GOT3 (cell line): ENCODE measurements at regions not wholly inside any gene's neighbourhood (a gene's known extent, or its start where the extent isn't known, plus 50 kb on each side); places are given as distances from the start of the nearest gene placed in this dataset.

ENCODE experiments used
- DNase-seq: peaks from one replicate; lab custom pipeline; 2025; ENCODE audit warnings: mixed read lengths; lab: John Stamatoyannopoulos, UW

DNA sequence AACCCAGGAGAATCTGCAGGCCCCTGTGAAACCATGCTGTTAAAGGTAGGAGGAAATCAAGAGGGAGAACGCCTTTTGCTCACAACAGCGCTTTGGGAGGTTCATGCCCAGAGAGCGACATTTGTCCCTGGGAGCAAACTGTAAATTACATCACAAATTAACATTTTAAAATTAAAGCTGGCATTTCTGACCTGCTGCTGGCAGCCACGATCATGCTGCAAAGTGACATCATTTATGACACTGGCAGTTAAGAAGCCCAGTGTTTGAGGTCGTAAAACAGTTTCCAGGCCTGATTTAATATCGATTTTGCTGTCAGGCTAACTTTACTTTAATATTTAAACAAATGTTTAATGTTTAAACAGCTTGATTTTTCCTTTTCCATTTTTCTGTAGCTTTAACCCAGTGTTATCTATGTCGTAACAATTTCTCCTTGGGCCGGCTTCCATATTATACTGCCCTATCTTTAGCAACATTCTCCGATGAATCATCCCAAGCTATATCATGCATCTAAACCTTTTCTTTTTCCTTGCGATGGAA is 86.5 kb upstream of the NPVF start:
- DNase-seq, result no peak

DNA sequence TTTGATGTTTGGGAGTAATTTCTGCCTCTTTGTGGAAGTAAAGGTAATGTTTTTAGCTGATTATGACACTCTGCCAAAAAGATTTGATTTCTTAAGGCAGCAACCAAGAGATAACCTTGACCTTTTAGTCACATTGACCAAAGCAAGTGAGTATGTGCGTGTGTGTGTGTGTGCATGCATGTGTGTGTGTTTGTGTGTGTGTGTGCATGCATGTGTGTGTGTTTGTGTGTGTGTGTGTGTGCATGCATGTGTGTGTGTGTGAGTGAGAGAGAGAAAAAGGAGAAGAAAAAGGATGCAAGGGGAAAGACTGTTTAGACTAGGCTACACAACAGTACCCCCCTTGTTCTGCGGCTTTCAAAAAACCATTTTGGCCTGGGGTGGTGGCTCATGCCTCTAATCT is 88.1 kb upstream of the NPVF start:
- DNase-seq, result no peak

DNA sequence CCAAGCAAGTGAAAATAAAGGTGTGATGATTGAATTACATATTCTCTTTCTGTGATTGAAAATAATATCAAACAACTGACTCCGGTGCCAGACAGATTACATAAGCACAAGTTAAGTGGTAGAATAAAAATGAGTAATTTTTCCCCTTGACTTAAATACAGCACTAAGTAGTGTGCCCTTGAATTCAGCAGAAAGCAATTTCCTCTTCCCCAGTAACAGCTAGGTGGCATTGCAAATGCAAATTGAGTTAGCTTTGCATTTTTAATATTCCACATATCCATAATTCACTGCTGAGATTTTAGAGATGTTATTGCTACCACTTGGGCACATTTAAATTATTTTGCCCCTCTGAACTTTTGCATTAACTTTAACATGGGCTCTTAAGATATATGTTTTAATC is 89.8 kb upstream of the NPVF start:
- no peak for DNase-seq

DNA sequence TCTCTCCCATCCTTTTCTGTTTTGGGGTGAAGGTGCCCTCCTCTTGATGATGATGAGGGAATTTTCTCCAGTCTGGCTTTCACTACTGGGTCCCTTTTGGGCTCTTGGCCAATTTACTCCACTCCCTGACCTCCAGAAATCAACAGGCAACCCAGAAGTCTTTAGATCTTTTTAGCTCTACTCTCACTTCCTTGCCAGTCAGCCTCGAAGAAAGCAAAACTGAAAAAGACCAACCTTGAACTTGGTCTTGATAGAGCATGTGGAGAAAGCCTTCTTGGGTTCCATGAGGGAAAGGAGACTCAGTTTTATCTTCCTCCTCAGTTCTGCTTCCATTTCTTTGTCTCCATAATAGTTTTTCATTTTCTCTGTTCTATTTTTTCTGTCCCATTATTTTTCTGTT is 91.4 kb upstream of the NPVF start:
- DNase-seq, result no peak

DNA sequence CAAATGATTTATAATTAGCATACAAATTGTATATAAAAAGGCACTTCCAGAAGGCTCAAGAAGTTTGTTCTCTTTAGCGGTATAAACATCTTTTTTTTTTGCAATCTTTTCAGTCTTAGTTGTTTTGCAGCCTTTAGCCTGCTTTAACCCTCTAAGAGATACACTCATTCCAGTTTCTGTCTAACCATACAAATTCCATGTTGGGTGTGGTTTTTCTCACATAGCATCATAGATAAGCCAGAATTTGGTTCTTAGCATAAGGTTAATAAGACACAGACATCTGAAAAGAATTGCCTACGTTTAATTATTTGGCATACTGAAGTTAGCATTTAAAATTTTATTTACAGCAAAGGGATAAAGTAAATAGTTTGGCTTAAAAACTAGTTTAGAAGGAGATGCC is 92.5 kb upstream of the NPVF start:
- no peak for DNase-seq

DNA sequence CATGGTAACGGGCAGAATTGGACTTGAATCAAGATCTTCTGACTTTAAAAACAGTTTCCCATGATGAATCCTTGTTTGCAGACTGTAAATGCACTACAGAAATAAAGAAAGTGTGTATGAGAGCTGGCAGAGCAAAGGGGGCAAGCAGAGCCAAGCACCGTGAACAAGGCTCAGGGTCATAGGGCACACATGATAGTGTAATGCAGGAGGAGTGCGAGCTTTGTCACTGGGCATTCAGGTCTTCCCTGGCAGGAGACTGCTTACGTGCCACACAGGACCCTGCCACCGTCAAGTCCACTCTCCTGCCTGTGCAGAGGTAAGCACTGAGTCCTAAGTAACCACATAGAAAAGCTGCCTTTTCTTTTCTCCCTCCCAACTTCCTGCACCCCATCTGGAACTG is 93.1 kb upstream of the NPVF start:
- no peak for DNase-seq

DNA sequence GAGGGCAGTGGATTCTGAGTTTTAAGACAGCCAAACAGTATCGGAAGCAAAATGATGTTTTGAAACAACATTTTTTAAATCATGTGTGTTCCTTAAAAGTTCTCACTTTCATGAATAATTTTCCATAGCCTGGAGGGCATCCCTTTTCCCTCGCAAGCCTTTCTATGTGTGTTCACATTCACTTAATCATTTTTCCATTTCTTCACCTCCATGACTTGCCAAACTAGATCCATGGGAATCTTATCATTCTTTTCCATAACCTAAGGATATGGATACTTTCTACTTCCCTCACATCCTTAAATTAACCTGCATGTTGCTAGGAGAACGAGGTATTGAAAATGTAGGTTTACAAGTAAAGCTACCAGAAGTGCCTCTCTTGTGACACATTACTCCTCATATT is 94.2 kb upstream of the NPVF start:
- no peak for DNase-seq

DNA sequence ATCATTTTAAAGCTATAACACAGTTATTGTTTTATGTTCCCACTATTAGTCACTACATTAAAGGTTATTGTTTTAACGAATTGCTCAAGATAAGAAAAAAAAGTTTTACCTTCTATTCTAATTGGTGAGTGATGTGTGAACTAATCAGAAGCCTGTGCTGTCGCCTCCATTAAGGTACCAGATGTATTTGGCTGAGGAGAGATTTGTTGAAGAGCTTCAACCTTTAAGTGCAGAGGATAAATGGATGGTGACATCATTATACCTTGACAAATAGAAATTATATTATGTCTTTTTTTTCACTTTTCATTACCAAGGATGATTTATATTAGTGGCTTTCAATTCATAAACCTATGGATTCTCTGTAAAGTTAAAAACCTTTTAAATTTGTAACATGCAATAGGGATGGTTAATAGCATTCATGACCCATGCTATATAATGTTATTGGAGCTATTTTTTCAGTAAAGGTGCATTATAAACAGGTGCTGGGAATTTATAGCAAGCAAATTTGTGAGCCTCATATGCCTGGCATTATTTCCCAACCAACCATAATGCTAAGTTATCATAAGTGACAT is 97.0 kb upstream of the NPVF start:
- no peak for DNase-seq

DNA sequence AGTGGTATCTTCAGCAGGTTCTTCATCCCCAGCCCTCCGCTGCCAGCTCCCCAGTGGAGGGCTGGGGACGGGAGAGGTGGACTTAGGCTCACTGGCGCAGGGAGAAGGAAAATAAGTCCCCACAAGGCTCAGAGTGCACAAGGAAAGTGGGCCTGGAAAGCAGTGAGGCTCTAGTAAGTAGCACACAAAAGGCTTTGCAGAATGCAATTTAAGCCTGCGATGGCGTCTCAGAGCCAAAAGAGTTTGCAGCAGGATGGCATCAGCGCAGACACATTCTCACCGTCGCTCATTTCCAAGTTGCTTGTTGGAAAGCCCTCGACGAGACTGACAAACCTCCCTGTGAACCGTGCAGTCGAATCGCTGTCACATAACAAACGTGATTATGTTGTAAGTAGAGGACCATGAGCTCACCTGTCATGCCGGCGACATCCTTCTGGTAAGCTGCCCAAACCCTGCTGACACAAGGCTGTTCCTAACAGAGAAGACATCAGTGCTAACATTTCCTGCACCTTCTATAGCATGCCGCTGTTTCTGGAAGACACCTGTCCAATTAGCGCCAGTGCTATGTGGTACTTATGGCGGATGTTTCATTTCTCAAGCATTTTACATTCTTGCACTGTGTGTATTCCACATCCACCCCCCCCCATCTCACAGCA is 98.3 kb upstream of the NPVF start:
- no peak for DNase-seq

DNA sequence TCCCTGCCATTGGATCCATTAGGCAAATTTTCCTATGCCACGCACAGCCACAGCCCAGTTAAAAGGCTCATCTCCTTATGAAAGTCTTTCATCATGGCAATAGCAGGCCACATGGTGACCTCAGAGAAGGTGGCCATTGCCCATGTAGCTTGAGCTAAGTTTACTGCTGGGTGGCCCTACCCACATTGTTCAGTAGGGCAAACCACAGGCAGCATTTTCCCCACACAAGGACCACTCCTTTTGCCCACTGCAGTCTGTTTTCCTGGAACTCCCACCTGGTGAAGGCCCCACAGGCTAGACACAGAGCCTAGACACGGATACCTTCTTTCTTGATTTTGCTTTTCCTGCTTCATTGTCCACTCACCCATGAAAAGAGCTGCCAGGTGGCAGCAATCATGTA is 101.5 kb upstream of the NPVF start:
- no peak for DNase-seq

DNA sequence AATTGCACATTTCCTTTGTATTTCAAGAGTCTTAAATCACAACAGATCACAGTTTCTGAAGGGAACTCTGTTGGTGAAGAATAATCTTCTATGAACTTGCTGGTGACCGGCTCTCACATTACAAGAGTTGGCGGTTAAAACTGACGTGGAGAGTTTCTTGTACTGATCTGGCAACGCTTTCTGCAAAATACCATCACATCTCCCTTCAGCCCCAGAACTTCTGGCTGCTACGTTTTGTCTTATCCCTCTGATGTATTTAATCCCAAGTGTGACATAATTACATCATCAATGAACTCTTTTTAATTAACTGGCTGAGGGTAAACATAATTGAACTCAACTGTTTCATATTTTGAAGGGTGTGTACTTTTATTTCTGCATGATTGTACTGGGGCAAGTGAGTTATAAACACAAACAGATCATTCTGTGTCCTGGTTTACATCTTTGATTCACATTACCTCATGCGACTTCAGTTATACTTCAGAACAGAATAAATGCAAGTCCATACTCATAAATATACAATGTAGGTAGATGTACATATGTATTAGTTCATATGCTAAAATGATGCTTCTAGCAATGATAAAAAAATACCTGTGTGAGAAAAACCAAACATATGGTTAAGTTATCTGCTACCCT is 105.1 kb upstream of the NPVF start:
- no peak for DNase-seq

DNA sequence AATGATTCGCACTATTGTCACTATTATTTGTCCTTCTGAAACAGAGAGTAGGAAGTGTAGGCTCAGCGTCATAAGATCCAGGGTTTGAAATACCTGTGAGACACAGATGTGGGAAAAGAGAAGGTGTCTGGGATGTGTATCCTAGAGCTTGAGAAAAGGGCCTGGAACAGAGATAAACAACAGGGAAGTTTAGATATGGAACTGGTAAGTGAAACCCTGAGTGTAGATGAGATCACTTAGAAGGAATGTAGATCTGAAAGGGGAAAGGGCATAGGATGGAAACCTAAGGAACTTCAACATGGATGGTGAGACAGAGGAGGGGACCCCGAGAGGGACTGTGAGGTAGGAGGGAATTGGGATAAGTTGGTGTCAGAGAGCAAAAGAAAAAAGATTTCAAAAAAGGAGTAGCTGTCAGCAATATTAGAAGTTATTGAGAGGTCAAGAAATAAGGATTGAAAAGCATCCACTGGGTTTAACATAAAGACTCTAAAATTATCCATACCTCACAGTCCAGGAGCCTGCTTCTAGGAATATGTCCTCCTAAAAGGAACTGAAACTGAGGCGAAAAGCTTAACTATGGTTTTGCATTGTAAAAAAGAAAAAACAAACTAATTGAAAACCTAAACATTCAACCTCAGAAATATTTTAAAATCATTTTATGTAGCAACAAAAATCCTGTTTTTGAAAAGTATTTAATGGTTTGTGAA is 119.2 kb upstream of the NPVF start:
- no peak for DNase-seq

DNA sequence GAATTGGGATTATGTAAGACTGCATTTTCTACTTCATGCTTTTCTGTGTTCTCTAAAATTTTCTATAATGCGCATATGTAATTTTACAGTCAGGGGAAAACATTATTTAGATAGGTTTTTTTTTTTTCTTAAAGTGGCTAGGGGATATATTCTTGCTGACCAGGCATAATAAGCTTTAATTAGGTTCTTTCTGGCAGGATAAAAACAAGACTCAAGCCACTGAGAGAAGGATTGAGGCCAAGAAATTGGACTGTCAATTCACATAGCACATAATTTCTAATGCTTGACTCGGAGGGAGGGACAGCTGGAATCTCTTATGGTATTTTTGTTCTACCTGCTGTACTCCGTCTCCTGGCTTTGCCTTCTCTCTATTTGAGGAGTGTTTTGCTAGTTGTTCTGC is 119.8 kb upstream of the NPVF start:
- DNase-seq, result no peak

DNA sequence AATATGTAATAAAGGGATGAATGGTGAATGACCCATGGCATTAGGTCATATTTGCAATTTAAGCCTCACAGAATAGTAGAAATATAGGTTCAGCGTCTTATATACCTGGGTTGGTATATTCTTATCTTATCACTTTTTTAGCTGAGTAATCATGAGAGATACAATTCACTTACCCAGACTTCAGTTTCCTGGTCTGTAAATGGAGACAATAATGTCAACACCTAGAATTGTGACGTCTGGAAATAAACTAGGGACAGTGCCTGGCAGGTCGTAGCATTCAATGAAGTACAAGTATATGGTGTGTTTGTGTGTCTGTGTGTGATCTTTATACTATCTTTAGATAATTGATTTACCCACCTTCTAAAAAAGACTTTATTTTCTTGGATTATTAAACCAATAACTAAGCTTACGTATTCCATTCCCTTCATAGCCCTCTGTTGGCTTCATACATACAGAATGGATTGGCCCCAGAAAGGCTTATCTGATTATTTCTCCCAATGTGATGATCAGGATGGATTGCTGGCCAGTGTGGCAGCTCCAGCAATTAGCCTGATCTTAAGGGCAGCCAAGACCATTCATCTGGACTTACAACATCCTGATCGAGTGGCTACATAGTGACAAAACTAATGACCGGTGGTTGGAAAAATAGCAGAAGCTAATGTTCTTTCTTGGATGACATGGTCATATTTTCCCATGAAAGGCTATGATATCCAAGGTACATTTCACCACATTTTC is 121.2 kb upstream of the NPVF start:
- no peak for DNase-seq

DNA sequence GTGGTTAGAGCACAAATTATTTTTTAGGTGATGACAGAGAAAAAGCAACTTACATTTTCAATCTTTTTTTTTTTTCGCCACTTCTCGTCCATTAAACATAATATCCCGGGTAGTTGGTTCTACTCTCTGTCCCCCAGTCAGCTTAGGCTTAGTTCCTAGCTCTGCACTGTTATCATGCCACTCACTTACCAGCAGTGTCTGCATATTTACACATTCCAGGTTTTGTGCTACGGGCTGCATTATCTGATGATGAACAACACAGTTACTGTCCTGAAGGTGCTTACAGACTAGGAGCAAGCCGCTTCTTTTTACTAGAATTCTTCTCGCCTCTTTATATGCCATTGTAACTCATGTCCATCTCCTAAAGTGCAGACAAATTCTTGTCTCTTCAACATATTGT is 121.8 kb upstream of the NPVF start:
- no peak for DNase-seq

DNA sequence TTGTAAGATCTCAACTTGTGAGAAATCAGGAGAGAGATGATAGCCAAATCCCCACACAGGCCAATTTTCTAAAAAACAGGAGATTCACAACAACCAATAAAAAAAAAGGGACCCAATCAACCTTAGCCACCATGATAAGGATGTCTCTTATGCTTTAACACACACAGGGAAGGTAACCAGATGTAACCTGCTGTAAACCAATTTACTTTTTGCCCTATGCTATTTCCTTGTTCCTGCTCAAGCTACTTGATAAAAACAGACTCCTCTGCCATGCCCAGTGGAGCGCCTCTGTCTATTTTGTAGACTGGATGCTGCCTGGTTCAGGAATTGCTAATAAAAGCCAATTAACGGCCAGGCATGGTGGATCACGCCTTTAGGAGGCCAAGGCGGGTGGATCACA is 123.5 kb upstream of the NPVF start:
- no peak for DNase-seq

DNA sequence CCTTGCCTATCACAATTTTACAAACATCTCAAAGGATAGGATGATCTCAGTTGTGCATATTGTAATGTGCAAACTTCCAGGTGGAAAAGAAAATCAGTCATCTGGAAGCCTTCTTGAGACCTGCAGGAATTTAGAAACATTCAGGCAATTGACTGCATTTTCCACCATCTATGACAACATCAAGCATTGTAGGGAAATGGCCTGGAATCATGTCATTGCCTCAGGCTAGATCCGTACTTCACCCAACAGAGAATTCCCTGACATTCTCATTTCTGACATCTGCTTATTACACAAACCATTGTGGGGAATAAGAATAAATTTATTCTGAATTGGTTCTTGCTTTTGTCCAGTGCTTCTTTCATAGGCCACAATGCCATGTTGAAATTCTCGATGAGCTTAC is 124.9 kb upstream of the NPVF start:
- no peak for DNase-seq

DNA sequence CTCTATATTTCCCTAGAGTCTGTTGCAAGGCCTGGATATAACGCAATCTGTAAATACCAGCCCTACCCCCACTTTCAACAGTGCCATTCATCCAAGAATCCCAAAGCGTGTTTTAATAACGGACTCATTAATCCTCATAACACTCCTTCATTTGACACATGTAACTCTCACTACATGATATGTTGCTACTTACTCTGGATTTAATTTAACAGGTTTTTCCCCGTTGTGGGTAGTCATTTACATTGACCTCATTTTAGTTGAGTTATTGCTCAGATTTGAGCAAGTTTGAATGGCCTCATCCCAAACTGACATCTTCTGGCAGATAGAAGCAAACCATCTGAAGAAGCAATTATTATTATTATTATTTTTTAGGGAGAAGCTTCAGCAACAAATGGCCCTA is 125.4 kb upstream of the NPVF start:
- no peak for DNase-seq

DNA sequence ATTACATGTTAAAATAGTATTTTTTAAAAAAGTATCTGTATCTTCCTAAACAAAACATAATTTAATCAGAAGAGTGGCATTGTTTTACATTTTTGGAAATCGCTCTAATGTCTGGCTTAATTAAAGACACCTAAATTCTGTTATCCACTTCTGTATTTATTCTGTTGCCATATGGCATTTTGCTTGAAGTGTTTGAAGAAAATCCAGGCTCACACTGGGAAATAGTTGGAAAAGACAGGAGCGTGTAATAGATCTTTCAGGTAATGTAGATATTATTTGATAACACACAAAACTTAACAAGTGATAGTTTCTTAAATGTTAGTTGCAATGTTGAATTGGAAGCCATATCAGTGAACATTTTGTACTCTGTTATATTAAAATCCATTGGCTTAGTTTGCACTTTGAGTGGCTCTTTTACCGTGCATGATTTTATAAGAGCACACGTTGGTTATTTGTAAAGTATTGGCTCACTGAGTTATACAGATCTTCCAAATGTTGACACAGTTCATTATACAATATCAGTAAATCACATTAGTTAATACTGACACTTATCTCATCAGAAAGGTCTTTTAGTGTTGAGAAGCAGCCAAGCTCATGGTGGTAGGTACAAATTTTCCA is 128.4 kb upstream of the NPVF start:
- DNase-seq, result no peak

DNA sequence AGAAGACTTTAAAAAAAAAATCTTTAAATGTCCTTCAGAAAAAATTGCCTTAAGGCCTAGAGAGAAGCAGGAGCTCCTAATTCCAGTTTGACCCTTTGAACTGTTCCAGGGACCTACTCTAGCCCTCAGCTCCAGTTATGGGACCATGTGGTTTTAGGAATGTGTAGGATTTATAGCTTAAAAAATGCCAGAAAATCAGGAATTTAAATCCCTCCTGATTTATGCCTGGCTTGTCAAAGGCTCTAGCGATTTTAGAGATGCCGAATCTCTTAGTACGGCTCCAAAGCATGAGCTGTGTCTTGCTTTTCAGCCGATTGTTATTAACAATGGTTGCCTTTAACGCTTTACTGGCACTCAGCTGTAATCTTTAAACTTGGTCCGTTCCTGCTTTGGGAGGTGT is 130.6 kb upstream of the NPVF start:
- no peak for DNase-seq

DNA sequence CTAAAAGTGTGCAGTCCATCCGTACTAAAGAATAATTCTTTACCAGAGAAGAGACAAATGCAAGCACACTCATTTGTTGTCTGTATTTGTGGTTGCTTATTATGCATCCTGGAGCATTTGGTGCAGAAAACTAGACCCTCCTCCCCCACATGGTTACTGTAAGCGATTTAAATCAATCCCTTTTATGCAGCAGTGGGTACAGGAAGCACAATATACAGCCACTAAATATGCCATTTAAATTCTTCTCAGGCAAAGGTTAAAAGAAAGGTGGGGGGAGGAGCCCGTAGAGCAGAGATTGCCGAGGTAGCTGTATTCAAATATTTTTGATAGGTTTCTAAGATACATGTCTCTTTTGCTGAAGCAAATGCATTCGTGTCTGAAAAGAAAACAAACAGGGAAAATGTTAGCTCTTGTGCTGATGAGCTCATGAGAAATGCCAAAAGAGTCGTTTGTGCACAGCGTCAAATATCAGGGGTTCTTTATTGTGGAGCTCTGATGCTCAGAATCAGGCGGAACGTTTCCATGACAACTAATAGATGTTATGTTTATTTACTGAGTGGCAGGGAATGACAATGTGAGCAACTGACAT is 131.3 kb upstream of the NPVF start:
- DNase-seq, result no peak

DNA sequence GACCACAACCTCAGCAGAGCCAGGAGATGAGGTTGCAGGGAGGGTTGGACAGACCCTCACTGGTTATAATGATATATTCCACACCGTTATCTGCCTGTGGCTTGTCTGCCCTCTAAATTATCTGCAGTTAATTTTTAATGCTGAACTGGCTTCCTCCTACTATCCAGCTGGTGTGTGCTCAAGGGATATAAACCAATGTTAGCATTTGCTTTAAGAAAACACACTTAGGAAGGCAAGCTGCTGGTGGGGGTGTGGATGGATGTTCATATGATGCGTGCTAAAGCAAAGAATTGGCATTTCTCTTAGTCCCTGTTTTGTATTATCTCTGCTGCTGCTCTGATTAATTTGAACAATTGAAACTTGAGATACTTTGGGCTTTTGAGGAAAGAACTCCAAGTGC is 132.2 kb upstream of the NPVF start:
- no peak for DNase-seq
